Suprapubic skin (tissue), 4 donors: ENCODE measurements at regions not wholly inside any gene's neighbourhood (a gene's known extent, or its start where the extent isn't known, plus 50 kb on each side); places are given as distances from the start of the nearest gene placed in this dataset.

Experiments
- CTCF ChIP-seq, 2 donors: fragments of 200-600 bp in 1 of 2; fragments of 450-650 bp in 1 of 2; sonication (generic) in 1 of 2; IDR thresholded peaks; one replicate each; pipeline ENCODE4 v1.5.1; 2016 to 2019; ENCODE audit warnings: antibody characterized with exemption in 2 of 2, mild to moderate bottlenecking in 1 of 2, moderate library complexity in 1 of 2
- EP300 ChIP-seq: sonication (generic); formaldehyde crosslinking; IDR thresholded peaks from one replicate; pipeline ENCODE4 v1.6.1; 2017; ENCODE audit warnings: antibody characterized with exemption
- POLR2A ChIP-seq, 2 donors: fragments of 450-650 bp; IDR thresholded peaks; one replicate each; pipeline ENCODE4 v1.6.1; 2017; ENCODE audit warnings: antibody characterized with exemption in 2 of 2, mild to moderate bottlenecking in 2 of 2, moderate library complexity in 2 of 2
- POLR2AphosphoS5 ChIP-seq, 3 donors: sonication (generic); formaldehyde crosslinking; IDR thresholded peaks; one replicate each; pipeline ENCODE4 v1.6.1; 2017; ENCODE audit warnings: antibody characterized with exemption in 3 of 3

- TF ChIP-seq CTCF (IDR thresholded peaks at IDR 0.05) (no peak), POLR2A (IDR thresholded peaks at IDR 0.05) (no peak), EP300 (no peak), POLR2AphosphoS5 (IDR thresholded peaks at IDR 0.05) (no peak)
Measured at GRCh38 chr1:73327180-73327793, 870.7 kb downstream of the LRRIQ3 start.
